Esophagus squamous epithelium (tissue), 5 donors: ENCODE measurements at regions not wholly inside any gene's neighbourhood (a gene's known extent, or its start where the extent isn't known, plus 50 kb on each side); places are given as distances from the start of the nearest gene placed in this dataset.

Experiments
- DNase-seq: peaks from one replicate; lab custom pipeline; 2025; lab: John Stamatoyannopoulos, UW
- H3K27ac ChIP-seq, 4 donors: fragments of 200-600 bp; sonication (generic); one replicate each; pipeline ENCODE4 v1.5.1; 2016 to 2019; ENCODE audit warnings: mild to moderate bottlenecking in 1 of 4
- H3K27me3 ChIP-seq, 4 donors: fragments of 200-600 bp; sonication (generic); 1 replicate in 3 of 4; 2 replicates in 1 of 4; pipeline versions ENCODE4 v1.5.1 to v1.6.0; 2017 to 2021; ENCODE audit warnings: antibody characterized with exemption in 1 of 4
- H3K36me3 ChIP-seq, 3 donors: fragments of 200-600 bp; sonication (generic); one replicate each; pipeline ENCODE4 v1.5.1; 2016 to 2019
- H3K4me1 ChIP-seq, 3 donors: fragments of 200-600 bp; sonication (generic); one replicate each; pipeline ENCODE4 v1.5.1; 2017 to 2019
- H3K4me3 ChIP-seq, 4 donors: fragments of 200-600 bp; sonication (generic); 1 replicate in 3 of 4; 2 replicates in 1 of 4; pipeline ENCODE4 v1.5.1; 2016 to 2019; ENCODE audit warnings: mild to moderate bottlenecking in 2 of 4, moderate library complexity in 1 of 4
- H3K9me3 ChIP-seq, 3 donors: fragments of 200-600 bp; sonication (generic); one replicate each; pipeline ENCODE4 v1.5.1; 2016 to 2019
- CTCF ChIP-seq, 6 experiments: fragments of 450-650 bp in 4 of 6; fragments of 200-600 bp in 2 of 6; sonication (generic) in 2 of 6; IDR thresholded peaks; one replicate each; pipeline ENCODE4 v1.5.1; 2016 to 2019; ENCODE audit warnings: antibody characterized with exemption in 6 of 6, mild to moderate bottlenecking in 4 of 6, moderate library complexity in 4 of 6
- POLR2A ChIP-seq, 4 donors: fragments of 450-650 bp; IDR thresholded peaks; one replicate each; pipeline ENCODE4 v1.6.1; 2017; ENCODE audit warnings: antibody characterized with exemption in 4 of 4, mild to moderate bottlenecking in 4 of 4, moderate library complexity in 3 of 4
- WGBS, 2 donors: methylation state at CpG; one replicate each; pipeline ENCODE4 v1.1.5; 2018; 5-methylcytosine and 5-hydroxymethylcytosine counted together
- intact Hi-C: fragments of 100-400 bp; cut with DNase I; formaldehyde crosslinking; loops from one replicate; pipeline ENCODE4 v1.15.0; 2022
- donor health status: DM: yes; HTN: yes; CAD: no.

- WGBS, 2 donors: 33 to 50% methylated on average over 1 of the region's 1 CpG
- H3K36me3 ChIP-seq: no peaks in the 10 kb centered on the region
- H3K27me3 ChIP-seq: no peaks in the 10 kb centered on the region
- H3K27ac ChIP-seq: no peak overlapping the region
- DNase-seq: no peak
- no peaks in the 10 kb centered on the region for H3K4me1 ChIP-seq
- no peaks in the 10 kb centered on the region for H3K9me3 ChIP-seq
- intact Hi-C loops: no loop called here
- H3K4me3 ChIP-seq: no peak overlapping the region
- no peak for TF ChIP-seq POLR2A (IDR thresholded peaks at IDR 0.05)
These were observed 544.2 kb upstream of the PHF14 start for GRCh38 chr7:10429511-10429910.

GRCh38 chr7:10436302-10436701 lies 537.4 kb upstream of the PHF14 start:
- Histone ChIP-seq H3K27ac (no peak overlapping the region), H3K27me3 (no peaks in the 10 kb centered on the region), H3K9me3 (no peaks in the 10 kb centered on the region), H3K4me1 (no peaks in the 10 kb centered on the region), H3K36me3 (no peaks in the 10 kb centered on the region), H3K4me3 (no peak overlapping the region)
- TF ChIP-seq POLR2A (IDR thresholded peaks at IDR 0.05): no peak
- TF ChIP-seq CTCF (IDR thresholded peaks at IDR 0.05): no peak
- DNase-seq: no peak
- intact Hi-C loops: no loop called here
- WGBS, 2 donors: 85 to 93% methylated on average over 2 of the region's 2 CpGs

GRCh38 chr7:10439027-10439426 lies 534.6 kb upstream of the PHF14 start:
- no peak overlapping the region for H3K27ac ChIP-seq
- 47 to 48% methylated on average over 3 of the region's 3 CpGs for WGBS, 2 donors
- no peak for DNase-seq
- H3K4me3 ChIP-seq: no peak overlapping the region
- no peaks in the 10 kb centered on the region for H3K36me3 ChIP-seq
- no peaks in the 10 kb centered on the region for H3K4me1 ChIP-seq
- no peaks in the 10 kb centered on the region for H3K27me3 ChIP-seq
- intact Hi-C loops: no loop called here
- no peaks in the 10 kb centered on the region for H3K9me3 ChIP-seq
- TF ChIP-seq CTCF (IDR thresholded peaks at IDR 0.05) (no peak), POLR2A (IDR thresholded peaks at IDR 0.05) (no peak)

GRCh38 chr7:10455936-10456335 lies 517.7 kb upstream of the PHF14 start:
- DNase-seq: no peak
- Histone ChIP-seq H3K27ac (no peak overlapping the region), H3K4me1 (no peaks in the 10 kb centered on the region), H3K36me3 (no peaks in the 10 kb centered on the region), H3K4me3 (no peak overlapping the region), H3K27me3 (no peaks in the 10 kb centered on the region), H3K9me3 (peaks cover 0 to 8% (median 0%) of the 10 kb centered on the region in 3 donors)
- intact Hi-C loops: no loop called here
- TF ChIP-seq POLR2A (IDR thresholded peaks at IDR 0.05) (no peak), CTCF (IDR thresholded peaks at IDR 0.05) (no peak)

- 76 to 82% methylated on average over 2 of the region's 2 CpGs for WGBS, 2 donors
- intact Hi-C loops: no loop called here
These were observed 513.2 kb upstream of the PHF14 start for GRCh38 chr7:10460474-10460873.

More at GRCh38 chr7:10460474-10460873, 513.2 kb upstream of the PHF14 start:
- Histone ChIP-seq H3K9me3 (peaks cover 0 to 8% (median 0%) of the 10 kb centered on the region in 3 donors), H3K36me3 (no peaks in the 10 kb centered on the region), H3K4me1 (no peaks in the 10 kb centered on the region), H3K4me3 (no peak overlapping the region), H3K27ac (no peak overlapping the region), H3K27me3 (no peaks in the 10 kb centered on the region)
- TF ChIP-seq POLR2A (IDR thresholded peaks at IDR 0.05): no peak
- no peak for TF ChIP-seq CTCF (IDR thresholded peaks at IDR 0.05)
- DNase-seq: no peak
